Stimulated activated CD8-positive, alpha-beta memory T cell treated with anti-CD3 and anti-CD28 coated beads, Interleukin-7, amount 100 ng/mL, for 24 hours (primary cell): ENCODE measurements at regions not wholly inside any gene's neighbourhood (a gene's known extent, or its start where the extent isn't known, plus 50 kb on each side); places are given as distances from the start of the nearest gene placed in this dataset.
"Not testable (repeated sequence)": the region's sequence is repeated elsewhere in the genome, so short reads cannot be mapped to it uniquely, and the experiment has no call there.

Experiments
- DNase-seq: peaks from one replicate; pipeline ENCODE4 v3.0.0-alpha.2; 2020; ENCODE audit warnings: low read depth

DNA sequence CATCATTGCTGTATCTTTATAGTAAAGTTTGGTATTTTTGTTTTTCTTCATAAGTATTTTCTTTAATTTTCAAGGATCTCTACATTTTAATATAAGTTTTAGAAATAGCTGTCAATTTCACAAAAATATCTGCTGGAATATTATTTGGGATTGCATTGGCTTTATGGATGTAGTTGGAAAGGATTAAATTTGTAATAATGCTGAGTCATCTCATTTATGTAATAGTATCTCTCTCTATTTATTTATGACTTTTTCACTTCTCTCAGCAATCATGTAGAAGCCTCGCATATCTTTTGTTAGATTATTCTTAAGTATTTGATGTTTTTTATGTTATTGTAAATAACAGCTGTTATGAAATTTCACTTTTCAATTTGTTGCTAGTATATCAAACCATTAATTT is 223.1 kb upstream of the POGK start:
- DNase-seq = no peak

DNA sequence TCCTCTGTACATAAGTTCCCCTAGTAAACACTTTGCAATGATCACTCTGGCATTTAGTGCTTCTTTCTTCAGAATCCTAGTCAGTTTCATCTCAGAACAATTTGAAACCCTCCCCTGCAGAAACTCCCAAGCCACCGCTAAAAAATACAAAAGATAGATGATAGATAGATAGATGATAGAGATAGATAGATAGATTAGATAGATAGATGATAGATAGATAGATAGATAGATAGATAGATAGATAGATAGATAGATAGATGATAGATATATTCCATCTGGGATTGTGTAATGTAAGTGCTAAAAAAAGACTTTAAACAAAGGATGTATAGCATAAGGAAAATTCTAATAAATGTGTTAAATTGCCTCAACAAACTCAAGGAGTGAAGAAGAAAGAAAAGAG is 212.6 kb upstream of the POGK start:
- no peak for DNase-seq

DNA sequence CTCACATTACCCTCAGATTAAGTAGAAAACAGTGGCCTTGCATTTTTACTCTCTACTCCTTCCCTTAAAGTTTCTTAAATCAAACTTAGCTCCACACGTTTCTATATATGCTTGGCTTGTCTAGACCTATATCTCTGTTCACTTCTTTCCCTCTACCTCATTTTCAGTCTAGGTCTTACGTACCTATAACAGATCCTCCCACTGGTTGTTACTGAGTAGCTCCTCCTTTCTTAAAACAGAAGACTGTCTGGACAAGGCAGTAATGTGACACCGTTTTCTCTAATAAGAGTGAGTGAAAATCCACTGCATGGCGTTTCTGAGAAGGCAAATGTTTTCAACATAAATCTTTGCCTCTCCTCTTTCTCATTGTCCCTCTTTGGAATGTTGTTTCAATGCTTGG is 211.7 kb upstream of the POGK start:
- no peak for DNase-seq

DNA sequence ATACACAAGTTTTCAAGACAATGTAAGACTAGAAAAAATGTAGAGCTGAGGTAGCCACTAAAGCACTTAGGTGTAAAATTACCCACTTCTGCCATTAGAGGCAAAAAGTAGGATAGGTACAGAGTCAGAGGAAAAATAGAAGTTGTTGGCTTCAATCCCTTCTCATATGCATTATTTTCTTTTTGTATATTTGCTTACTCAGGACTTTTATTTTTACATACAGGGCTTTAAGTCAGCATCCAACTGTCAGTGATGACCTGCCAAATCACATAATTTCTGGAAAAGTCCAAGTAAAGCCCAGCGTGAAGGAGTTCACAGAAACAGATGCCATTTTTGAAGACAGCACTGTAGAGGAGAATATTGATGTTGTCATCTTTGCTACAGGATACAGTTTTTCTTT is 211.0 kb upstream of the POGK start:
- no peak for DNase-seq

DNA sequence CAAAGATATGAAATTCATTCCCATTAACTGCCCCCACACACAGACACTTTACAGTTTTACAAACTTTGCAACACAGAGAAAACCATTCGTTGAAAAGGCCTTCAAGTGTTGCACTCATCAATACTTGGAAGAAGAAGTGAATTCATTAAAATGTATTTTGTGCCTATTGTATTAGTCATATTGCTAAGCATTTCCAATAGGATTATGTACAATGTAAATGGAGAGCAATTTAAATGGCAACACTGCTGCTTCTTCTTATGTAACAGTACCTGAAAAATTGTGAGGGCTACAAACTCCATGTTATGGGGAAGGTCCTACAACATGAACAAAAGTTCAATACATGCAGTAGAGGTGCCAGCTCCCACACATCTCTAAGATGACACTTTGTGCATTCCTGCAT is 209.3 kb upstream of the POGK start:
- DNase-seq = no peak

DNA sequence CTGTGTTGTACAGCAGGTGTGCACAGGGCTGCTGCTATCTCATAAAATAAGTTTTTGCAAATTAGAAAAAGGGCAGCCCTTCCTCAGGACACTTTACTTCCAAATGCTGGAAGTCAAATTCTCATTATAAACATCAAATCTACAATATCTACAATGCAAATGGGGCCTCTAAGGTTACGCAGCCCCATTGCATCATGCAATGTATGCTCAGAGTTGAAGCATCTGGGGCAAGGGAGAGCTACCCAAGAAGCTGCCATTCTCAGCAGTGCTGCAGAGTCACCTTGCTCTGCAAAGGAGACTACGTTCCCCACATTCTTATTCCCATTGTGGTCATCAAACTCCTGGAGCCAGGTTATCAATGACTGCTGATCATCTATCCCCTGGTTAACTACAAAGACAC is 208.9 kb upstream of the POGK start:
- no peak for DNase-seq

DNA sequence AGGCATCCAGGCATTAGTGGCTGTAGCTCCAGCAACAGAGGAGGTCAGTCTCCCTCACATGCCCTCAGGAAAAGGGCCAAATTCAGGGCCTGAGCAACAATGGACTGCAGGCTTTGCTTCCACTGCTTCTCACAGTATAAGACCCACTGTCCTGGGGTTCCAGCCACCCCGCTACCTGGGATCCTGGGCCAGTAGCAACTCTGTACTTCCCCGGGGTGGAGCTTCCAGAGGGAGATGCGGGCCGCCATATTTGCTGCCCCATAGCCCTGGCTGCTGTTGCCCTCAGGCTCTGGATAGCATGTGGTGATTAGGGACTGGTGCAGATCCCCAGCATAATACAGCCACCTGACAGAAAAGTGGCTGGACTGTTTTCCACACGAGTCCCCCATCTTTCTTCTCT is 201.1 kb upstream of the POGK start:
- no peak for DNase-seq

DNA sequence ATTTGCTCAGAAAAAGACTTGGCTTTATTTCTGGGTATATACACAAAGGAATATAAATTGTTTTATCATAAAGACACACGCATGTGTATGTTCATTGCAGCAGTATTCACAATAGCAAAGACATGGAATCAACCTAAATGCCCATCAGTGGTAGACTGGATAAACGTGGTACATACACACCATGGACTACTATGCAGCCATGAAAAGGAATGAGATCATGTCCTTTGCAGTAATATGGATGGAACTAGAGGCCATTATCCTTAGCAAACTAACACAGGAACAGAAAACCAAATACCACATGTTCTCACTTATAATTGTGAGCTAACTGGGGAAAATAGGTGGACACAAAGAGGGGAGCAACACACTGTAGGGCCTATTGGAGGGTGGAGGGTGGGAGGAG is 182.0 kb upstream of the POGK start:
- DNase-seq = not testable (repeated sequence)

DNA sequence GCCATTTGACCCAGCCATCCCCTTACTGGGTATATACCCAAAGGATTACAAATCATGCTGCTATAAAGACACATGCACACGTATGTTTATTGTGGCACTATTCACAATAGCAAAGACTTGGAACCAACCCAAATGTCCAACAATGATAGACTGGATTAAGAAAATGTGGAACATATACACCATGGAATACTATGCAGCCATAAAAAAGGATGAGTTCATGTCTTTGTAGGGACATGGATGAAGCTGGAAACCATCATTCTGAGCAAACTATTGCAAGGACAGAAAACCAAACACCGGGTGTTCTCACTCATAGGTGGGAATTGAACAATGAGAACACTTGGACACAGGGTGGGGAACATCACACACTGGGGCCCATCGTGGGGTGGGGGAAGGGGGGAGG is 172.5 kb upstream of the POGK start:
- not testable (repeated sequence) for DNase-seq

DNA sequence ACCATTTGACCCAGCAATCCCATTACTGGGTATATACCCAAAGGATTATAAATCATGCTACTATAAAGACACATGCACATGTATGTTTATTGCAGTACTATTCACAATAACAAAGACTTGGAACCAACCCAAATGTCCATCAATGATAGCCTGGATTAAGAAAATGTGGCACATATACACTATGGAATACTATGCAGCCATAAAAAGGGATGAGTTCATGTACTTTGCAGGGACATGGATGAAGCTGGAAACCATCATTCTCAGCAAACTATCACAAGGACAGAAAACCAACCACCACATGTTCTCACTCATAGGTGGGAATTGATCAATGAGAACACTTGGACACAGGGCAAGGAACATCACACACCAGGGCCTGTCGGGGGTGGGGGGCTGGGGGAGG is 171.7 kb upstream of the POGK start:
- not testable (repeated sequence) for DNase-seq

DNA sequence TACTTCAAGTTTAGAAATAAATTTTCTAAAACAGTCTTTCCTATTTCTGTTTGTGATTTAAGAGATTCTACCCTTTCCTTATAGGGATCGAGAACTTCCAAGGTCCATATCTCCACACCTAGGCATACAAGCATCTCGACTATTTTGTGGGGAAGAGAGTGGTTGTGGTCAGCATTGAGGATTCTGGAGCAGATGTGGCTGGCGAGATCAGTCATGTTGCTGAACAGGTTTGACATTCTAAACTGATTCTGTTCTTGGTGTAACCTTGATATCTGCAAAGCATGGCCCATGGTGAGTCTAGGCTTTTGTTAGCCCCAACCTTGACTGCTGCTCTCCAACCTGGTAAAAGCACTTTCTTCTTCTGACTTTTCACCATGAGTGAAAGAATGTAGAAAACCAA is 167.6 kb upstream of the POGK start:
- no peak for DNase-seq

DNA sequence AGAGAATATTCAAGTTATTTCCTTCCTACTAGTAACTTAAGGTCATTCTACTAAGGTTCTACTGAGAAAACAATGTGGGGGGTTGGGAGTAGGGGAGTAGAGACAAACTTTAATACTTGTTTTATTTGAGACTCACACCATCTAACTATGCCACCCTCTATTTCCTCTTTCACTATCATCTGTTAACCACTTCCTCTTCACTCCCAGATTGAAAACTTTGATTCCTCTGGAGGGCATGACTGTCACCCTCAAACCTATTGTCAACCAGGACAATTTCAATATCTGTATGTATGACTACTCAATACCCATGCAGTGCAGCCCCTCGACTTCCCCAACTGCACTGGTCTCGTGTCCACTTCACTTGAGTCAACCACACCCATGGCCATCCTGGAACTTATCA is 165.6 kb upstream of the POGK start:
- no peak for DNase-seq

DNA sequence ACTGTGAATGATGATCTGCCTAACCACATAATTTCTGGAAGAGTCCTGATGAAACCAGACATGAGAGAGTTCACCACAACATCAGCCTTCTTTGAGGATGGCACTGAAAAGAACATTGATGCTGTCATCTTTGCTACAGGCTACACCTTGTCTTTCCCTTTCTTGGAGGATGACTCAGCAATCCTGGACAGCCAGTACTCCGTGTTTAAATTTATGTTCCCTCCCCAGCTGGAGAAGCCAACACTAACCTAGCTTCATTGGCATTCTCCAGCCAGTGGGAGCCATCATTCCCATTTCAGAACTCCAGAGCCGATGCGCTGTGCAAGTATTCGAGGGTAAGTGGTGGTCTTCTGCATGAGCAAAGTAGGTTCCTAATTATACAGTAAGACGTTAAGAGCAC is 164.1 kb upstream of the POGK start:
- no peak for DNase-seq

DNA sequence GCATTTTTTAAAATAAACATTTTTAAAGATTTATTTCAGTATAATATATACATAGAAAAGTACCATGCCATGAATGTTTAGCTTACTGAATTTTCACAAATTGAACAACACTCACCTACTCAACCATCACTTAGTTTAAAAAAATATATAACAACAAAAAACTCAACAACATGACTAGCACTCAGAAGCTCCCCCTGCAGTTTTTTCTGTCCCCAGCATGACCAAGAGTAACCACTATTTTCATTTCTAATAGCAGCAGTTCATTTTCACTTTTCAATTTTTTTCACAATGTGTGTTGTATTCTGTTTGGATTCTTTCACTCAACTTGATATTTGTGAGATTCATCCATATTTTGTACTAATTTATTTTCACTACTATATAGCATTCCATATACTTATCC is 162.3 kb upstream of the POGK start:
- DNase-seq = no peak

DNA sequence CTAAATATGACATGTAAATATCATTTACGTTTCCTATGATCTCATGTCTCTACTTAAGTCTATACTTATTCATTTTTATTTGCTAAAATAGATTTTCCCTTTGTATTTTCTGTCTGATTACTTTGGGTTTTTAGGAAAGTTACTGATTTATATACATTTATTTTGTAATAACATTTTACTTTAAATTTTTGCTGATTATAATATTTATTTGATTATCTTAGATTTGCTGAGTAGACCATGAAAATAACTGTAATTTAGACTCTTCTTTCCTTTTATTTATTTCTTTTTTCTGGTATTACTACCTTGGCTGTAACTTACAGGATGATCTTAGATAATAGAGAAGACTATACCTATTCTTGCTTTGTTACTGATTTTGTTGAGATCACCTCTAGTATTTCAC is 159.9 kb upstream of the POGK start:
- DNase-seq = no peak

DNA sequence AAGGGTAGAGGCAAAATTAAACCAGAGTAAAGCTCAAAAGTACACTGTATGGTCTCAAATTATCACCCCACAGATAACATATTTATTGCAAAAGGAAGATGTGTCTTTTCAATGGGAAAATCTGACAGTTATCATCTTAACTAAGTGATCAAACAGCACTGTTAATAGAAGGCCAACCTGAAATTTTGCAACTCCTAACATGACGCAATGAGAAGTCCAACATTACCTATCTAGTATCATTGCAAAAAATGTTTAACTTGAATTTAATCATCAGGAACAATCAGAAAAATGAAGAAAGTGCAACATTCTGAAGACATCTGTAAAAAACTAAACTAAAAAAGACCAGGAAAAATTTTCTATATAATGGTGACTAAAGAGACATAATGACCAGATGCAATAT is 156.7 kb upstream of the POGK start:
- no peak for DNase-seq

DNA sequence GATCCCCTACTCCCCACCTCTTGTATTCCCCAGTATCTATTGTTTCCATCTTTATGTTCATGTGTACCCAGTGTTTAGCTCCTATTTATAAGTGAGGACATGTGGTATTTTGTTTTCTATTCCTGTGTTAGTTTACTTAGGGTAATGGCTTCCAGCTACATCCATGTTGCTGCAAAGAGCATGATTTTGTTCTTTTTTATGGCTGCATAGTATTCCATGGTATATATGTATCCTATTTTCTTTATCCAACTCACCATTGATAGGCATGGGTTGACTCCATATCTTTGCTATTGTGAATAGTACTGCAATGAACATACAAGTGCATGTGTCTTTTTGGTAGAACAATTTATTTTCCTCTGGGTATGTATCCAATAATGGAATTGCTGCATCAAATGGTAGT is 154.6 kb upstream of the POGK start:
- not testable (repeated sequence) for DNase-seq

DNA sequence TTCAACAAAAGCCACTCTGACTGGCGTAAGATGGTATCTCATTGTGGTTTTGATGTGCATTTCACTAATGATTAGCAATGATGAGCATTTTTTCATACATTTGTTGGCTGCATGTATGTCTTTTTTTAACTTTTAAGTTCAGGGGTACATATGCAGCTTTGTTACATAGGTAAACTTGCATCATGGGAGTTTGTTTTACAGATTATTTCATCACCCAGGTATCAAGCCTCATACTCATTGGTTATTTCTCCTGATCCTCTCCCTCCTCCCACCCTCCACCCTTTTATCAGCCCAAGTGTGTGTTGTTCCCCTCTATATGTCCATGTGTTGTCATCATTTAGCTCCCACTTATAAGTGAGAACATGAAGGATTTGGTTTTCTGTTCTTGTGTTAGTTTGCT is 154.1 kb upstream of the POGK start:
- DNase-seq = no peak

DNA sequence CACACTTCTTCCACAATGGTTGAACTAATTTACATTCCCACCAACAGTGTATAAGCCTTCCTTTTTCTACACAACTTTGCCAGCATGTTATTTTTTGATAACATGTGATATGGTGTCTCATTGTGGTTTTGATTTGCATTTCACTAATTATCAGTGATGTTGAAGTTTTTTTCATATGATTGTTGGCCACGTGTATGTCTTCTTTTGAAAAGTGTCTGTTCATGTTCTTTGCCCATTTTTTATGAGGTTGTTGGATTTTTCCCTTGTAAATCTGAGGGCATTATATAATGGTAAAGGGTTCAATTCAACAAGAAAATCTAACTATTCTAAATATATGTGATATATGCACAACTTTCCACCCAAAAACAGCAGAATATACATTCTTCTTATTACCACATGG is 153.4 kb upstream of the POGK start:
- not testable (repeated sequence) for DNase-seq

DNA sequence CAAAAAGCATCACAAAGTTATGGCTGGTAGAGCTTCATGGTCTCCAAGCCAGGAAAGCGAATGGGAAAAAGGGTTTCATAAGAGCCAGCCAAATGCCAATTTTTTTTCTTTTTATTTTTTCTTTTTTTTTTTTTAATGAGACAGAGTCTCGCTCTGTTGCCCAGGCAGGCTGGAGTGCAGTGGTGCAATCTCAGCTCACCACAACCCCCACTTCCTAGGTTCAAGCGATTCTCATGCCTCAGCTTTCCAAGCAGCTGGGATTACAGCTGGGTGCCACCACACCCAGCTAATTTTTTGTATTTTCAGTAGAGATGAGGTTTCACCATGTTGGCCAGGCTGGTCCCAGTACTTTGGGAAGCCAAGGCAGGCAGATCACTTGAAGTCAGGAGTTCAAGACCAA is 148.7 kb upstream of the POGK start:
- DNase-seq = not testable (repeated sequence)

DNA sequence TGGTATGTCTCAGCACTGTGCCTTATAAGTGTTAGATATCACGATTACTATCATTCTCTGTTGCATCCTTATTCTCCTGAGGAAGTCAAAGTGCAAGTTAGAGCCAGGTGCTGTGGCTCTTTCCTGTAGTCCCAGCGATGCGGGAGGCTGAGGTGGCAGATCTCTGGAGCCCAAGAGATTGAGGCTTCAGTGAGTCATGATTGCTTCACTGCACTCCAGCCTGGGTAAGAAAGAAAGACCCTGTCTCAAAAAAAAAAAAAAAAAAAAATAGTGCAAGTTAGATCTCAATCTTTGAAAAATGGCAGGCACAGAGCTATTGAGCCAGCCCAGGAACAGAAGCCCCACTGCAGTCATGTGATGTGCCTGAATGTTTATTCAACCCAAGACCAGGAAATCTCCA is 147.8 kb upstream of the POGK start:
- no peak for DNase-seq

DNA sequence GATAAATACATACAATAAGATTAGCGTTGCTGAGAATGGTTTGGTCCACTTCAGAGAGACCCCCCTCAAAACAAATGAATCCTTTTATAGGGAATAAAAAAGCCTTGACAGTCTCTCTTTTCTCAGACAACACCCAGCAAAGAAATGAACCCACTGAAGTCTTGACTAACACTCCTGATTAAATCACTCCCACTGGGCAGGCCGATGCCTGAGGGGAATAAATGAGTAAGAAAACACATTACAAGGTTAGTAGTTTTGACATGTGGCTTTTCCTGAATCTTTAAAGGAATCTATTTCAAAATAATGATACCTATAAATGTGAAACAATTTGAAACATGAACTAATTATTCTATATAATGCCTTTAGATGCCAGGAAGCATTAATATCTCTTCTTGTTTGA is 146.9 kb upstream of the POGK start:
- DNase-seq = no peak

DNA sequence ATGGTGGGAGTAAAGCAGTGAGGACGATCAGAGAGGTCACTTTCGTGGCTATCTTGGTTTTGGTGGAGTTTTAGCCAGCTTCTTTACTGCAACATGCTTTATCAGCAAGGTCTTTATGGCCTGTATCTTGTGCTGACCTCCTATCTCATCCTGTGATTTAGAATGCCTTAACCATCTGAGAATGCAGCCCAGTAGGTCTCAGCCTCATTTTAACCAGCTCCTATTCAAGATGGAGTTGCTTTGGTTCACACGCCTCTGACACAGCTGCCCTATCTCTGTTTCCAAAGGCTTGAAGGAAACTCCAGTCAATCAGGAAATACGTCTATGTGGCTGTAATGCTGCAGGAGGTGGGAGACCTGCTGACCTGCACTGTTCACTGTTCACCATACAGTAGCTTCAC is 146.1 kb upstream of the POGK start:
- no peak for DNase-seq

DNA sequence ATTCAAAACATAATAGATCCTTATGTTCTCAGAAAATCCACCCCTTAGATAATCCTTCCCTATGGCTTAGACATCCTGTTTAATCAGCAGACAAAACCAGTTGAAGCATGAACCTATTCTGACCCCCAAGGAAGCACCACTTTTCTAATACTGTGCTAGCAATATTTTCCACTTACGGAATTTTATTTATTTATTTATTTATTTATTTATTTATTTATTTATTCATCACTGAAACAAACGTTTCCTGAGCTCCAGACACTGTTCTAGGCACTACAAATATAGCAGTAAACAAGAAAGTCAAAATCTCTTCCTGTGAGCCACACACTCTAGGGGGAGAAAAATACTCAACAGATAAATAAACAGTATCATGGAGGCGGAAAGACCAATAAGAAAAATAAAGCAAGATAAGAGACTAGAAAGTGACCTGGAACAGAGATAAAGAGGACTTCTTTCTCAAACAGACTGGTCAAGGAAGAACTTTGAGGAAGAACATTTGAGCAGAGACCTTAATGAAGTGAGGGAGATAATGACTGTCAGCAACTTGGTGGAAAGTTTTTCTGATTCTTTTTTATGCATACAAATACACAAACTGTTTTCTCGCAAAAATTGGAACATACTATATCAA is 145.5 kb upstream of the POGK start:
- no peak for DNase-seq

DNA sequence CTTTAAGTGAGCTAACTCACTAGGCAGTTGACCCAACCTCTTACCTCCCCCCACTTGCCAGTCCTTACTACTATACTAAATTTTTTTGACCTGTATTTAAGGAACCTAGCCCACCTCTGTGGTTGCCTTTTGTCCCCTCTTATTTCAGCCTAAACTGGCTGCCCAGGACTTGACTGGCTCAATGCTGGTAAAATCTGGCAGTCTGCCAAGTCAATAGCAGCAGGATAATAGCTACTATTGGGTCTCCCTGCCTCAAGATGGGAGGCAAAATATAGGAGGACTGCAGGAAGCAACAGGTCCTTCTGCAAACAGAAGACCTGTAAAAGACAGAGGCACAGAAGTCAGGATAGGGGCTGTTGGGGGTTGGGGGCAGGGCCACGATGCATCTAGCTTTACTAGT is 144.2 kb upstream of the POGK start:
- no peak for DNase-seq
